HG02642 (cell line): ENCODE measurements at regions not wholly inside any gene's neighbourhood (a gene's known extent, or its start where the extent isn't known, plus 50 kb on each side); places are given as distances from the start of the nearest gene placed in this dataset.
A peak's percentile ranks its signal among the peaks of the same experiment; 100 is the strongest.

Source experiments
- ATAC-seq: cut with Tn5 transposase; IDR thresholded peaks from one replicate; pipeline ENCODE4 v1.9.1; 2021; ENCODE audit warnings: mild to moderate bottlenecking; ENCODE audit not compliant: unreplicated experiment, poor library complexity

- no peak for ATAC-seq
Measured at GRCh38 chr2:217270485-217271121, 410.7 kb upstream of the TNP1 start.

- ATAC-seq, result no peak
Measured at GRCh38 chr2:217269701-217270484, 410.0 kb upstream of the TNP1 start.

- no peak for ATAC-seq
Measured at GRCh38 chr2:217268978-217269377, 409.1 kb upstream of the TNP1 start.

GRCh38 chr2:217267758-217268157 lies 407.9 kb upstream of the TNP1 start:
- no peak for ATAC-seq

- no peak for ATAC-seq
Measured at GRCh38 chr2:217263756-217264155, 403.9 kb upstream of the TNP1 start.

GRCh38 chr2:217262911-217263310 lies 403.0 kb upstream of the TNP1 start:
- no peak for ATAC-seq

- ATAC-seq, result no peak
Measured at GRCh38 chr2:217261452-217261851, 401.6 kb upstream of the TNP1 start.

- no peak for ATAC-seq
Measured at GRCh38 chr2:217260441-217261115, 400.7 kb upstream of the TNP1 start.

- ATAC-seq, result no peak
Measured at GRCh38 chr2:217258170-217258569, 398.3 kb upstream of the TNP1 start.

- no peak for ATAC-seq
Measured at GRCh38 chr2:217256251-217256650, 396.4 kb upstream of the TNP1 start.

GRCh38 chr2:217254111-217254510 lies 394.2 kb upstream of the TNP1 start:
- ATAC-seq, result no peak

GRCh38 chr2:217252181-217252580 lies 392.3 kb upstream of the TNP1 start:
- ATAC-seq, result no peak

GRCh38 chr2:217250013-217250524 lies 390.2 kb upstream of the TNP1 start:
- no peak for ATAC-seq

GRCh38 chr2:217249121-217250012 lies 389.5 kb upstream of the TNP1 start:
- ATAC-seq, result no peak

- peak; percentile 89 for ATAC-seq
Measured at GRCh38 chr2:217248312-217248935, 388.6 kb upstream of the TNP1 start.

GRCh38 chr2:217247476-217247875 lies 387.6 kb upstream of the TNP1 start:
- no peak for ATAC-seq

- no peak for ATAC-seq
Measured at GRCh38 chr2:217246108-217246507, 386.2 kb upstream of the TNP1 start.

GRCh38 chr2:217244815-217245214 lies 385.0 kb upstream of the TNP1 start:
- no peak for ATAC-seq

- ATAC-seq, result no peak
Measured at GRCh38 chr2:217242947-217243346, 383.1 kb upstream of the TNP1 start.

GRCh38 chr2:217231724-217232123 lies 371.9 kb upstream of the TNP1 start:
- ATAC-seq, result no peak
